Glomerular endothelial cell (primary cell): ENCODE measurements at regions not wholly inside any gene's neighbourhood (a gene's known extent, or its start where the extent isn't known, plus 50 kb on each side); places are given as distances from the start of the nearest gene placed in this dataset.
"Not testable (repeated sequence)": the region's sequence is repeated elsewhere in the genome, so short reads cannot be mapped to it uniquely, and the experiment has no call there.

Source experiments
- DNase-seq: peaks from one replicate; pipeline ENCODE4 v3.0.0-alpha.2; 2011; ENCODE audit warnings: low read depth, low spot score; ENCODE audit errors: extremely low read depth

- not testable (repeated sequence) for DNase-seq
Observed at GRCh38 chr7:89616829-89617228, 537.4 kb upstream of the STEAP1 start.

- DNase-seq, result no peak
Observed at GRCh38 chr7:89618274-89618673, 536.0 kb upstream of the STEAP1 start.

- DNase-seq, result no peak
Observed at GRCh38 chr7:89621925-89622641, 532.2 kb upstream of the STEAP1 start.

GRCh38 chr7:89623018-89623672 lies 531.1 kb upstream of the STEAP1 start:
- peak; percentile 0 for DNase-seq

- DNase-seq, result not testable (repeated sequence)
Observed at GRCh38 chr7:89624155-89624554, 530.1 kb upstream of the STEAP1 start.

- no peak for DNase-seq
Observed at GRCh38 chr7:89648509-89648908, 505.8 kb upstream of the STEAP1 start.

GRCh38 chr7:89655946-89656345 lies 498.3 kb upstream of the STEAP1 start:
- no peak for DNase-seq

- no peak for DNase-seq
Observed at GRCh38 chr7:89661876-89662275, 492.4 kb upstream of the STEAP1 start.

GRCh38 chr7:89666136-89666835 lies 488.0 kb upstream of the STEAP1 start:
- no peak for DNase-seq

- DNase-seq, result no peak
Observed at GRCh38 chr7:89680161-89680560, 474.1 kb upstream of the STEAP1 start.

- no peak for DNase-seq
Observed at GRCh38 chr7:89681448-89681847, 472.8 kb upstream of the STEAP1 start.

GRCh38 chr7:89685287-89685686 lies 469.0 kb upstream of the STEAP1 start:
- no peak for DNase-seq

GRCh38 chr7:89687211-89687610 lies 467.1 kb upstream of the STEAP1 start:
- DNase-seq, result no peak

GRCh38 chr7:89695241-89695640 lies 459.0 kb upstream of the STEAP1 start:
- no peak for DNase-seq

GRCh38 chr7:89714131-89714530 lies 440.1 kb upstream of the STEAP1 start:
- DNase-seq, result no peak

- not testable (repeated sequence) for DNase-seq
Observed at GRCh38 chr7:89718941-89719340, 435.3 kb upstream of the STEAP1 start.

- DNase-seq, result no peak
Observed at GRCh38 chr7:89728481-89728880, 425.8 kb upstream of the STEAP1 start.

- DNase-seq, result no peak
Observed at GRCh38 chr7:89731751-89732445, 422.4 kb upstream of the STEAP1 start.

GRCh38 chr7:89738549-89738948 lies 415.7 kb upstream of the STEAP1 start:
- no peak for DNase-seq

GRCh38 chr7:89757910-89758309 lies 396.4 kb upstream of the STEAP1 start:
- DNase-seq, result no peak

- no peak for DNase-seq
Observed at GRCh38 chr7:89760690-89761089, 393.6 kb upstream of the STEAP1 start.
